Heart left ventricle (tissue), 13 donors: ENCODE measurements at regions not wholly inside any gene's neighbourhood (a gene's known extent, or its start where the extent isn't known, plus 50 kb on each side); places are given as distances from the start of the nearest gene placed in this dataset.

Experiments used
- POLR2A ChIP-seq, 2 donors: fragments of 450-650 bp; IDR thresholded peaks; one replicate each; pipeline ENCODE4 v1.6.1; 2017; ENCODE audit warnings: antibody characterized with exemption in 2 of 2, mild to moderate bottlenecking in 2 of 2, moderate library complexity in 2 of 2
- TF ChIP-seq, protein P1 (sequence below), 12 donors: fragments of 200-600 bp; sonication (generic) in 4 of 12; IDR thresholded peaks; one replicate each; pipeline versions ENCODE4 v1.5.0 to v1.8.0; 2018 to 2022; ENCODE audit warnings: antibody characterized with exemption in 12 of 12, mild to moderate bottlenecking in 5 of 12
- donor health status: ischemic (EF 13 %, LVEDD 7.1; RV severe dilation, severe dysfunction).
- donor health status: DM: no; HTN: yes; CAD: no.
- donor health status: DM: no; HTN: no; CAD: no.
- donor health status: ischemic (EF 25% LVEDD 6.9; RV normal size, moderate dysfunction).
- donor health status: ischemic (EF 25% LVEDD 5.7; RV mildly dilated, moderate dysfunction).
- donor health status: ischemic (EF 35%, LVEDD 5.7; RV mildly dilated, moderate dysfunction).
- donor health status: nonischemic (EF 11% LVEDD 7.7; RV severe dilation, severe dysfunction).
- donor health status: DM: yes; HTN: yes; CAD: no.
- donor health status: PGD.
- donor health status: ischemic (EF 29% LVEDD 5.4; RV normal size, mild dysfunction).
- donor health status: nonischemic (EF 23%, LVEDD 6.1; RV moderate dilation, normal function).

GRCh38 chr11:116184763-116185162 is 588.0 kb downstream of the BUD13 start:
- TF ChIP-seq, protein P1, sequence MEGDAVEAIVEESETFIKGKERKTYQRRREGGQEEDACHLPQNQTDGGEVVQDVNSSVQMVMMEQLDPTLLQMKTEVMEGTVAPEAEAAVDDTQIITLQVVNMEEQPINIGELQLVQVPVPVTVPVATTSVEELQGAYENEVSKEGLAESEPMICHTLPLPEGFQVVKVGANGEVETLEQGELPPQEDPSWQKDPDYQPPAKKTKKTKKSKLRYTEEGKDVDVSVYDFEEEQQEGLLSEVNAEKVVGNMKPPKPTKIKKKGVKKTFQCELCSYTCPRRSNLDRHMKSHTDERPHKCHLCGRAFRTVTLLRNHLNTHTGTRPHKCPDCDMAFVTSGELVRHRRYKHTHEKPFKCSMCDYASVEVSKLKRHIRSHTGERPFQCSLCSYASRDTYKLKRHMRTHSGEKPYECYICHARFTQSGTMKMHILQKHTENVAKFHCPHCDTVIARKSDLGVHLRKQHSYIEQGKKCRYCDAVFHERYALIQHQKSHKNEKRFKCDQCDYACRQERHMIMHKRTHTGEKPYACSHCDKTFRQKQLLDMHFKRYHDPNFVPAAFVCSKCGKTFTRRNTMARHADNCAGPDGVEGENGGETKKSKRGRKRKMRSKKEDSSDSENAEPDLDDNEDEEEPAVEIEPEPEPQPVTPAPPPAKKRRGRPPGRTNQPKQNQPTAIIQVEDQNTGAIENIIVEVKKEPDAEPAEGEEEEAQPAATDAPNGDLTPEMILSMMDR (IDR thresholded peaks at IDR 0.05): no peak
- TF ChIP-seq POLR2A (IDR thresholded peaks at IDR 0.05): no peak
